A673 (cell line): ENCODE measurements at regions not wholly inside any gene's neighbourhood (a gene's known extent, or its start where the extent isn't known, plus 50 kb on each side); places are given as distances from the start of the nearest gene placed in this dataset.

ENCODE experiments used
- BruUV-seq: library from RNA; stranded (reverse); fragments of 400-500 nt; replicated peaks from 2 replicates; lab custom pipeline; 2021; lab: Mats Ljungman, UMichigan
- CTCF ChIA-PET: fragments of 300-600 bp; sonication (Branson Sonifier 250); formaldehyde crosslinking; loops from one replicate; lab custom pipeline; 2022; ENCODE audit warnings: antibody characterized with exemption; lab: Charles Lee
- POLR2A ChIA-PET: fragments of 300-600 bp; sonication (Branson Sonifier 250); formaldehyde crosslinking; loops from one replicate; lab custom pipeline; 2022; ENCODE audit warnings: antibody characterized with exemption; ENCODE audit not compliant: low non-redundant PET; lab: Charles Lee
- DNase-seq: peaks from one replicate; pipeline ENCODE4 v3.0.0-alpha.2; 2015; ENCODE audit warnings: low spot score
- H3K27ac ChIP-seq: fragments of 200-600 bp; sonication (generic); 2 replicates; pipeline ENCODE4 v1.5.1; 2016; ENCODE audit warnings: mixed run types, low read depth, mild to moderate bottlenecking, mixed read lengths, antibody characterized with exemption, low read length; ENCODE audit not compliant: poor library complexity, severe bottlenecking
- H3K27me3 ChIP-seq: fragments of 200-600 bp; sonication (generic); replicated peaks from 2 replicates; pipeline ENCODE4 v1.6.1; 2017; ENCODE audit warnings: mixed run types, low read depth, mild to moderate bottlenecking, mixed read lengths, antibody characterized with exemption, low read length; ENCODE audit not compliant: insufficient read depth, poor library complexity
- H3K36me3 ChIP-seq: fragments of 200-600 bp; sonication (generic); 2 replicates; pipeline ENCODE4 v1.6.1; 2016; ENCODE audit warnings: mixed run types, mild to moderate bottlenecking, mixed read lengths, antibody characterized with exemption, low read length; ENCODE audit not compliant: insufficient read depth, poor library complexity, severe bottlenecking
- H3K4me1 ChIP-seq: fragments of 200-600 bp; sonication (generic); 2 replicates; pipeline ENCODE4 v1.6.1; 2017; ENCODE audit warnings: mixed run types, mild to moderate bottlenecking, mixed read lengths, antibody characterized with exemption, low read length; ENCODE audit not compliant: insufficient read depth, poor library complexity, severe bottlenecking
- H3K4me3 ChIP-seq: fragments of 200-600 bp; sonication (generic); 2 replicates; pipeline ENCODE4 v1.5.1; 2016; ENCODE audit warnings: low read depth, mixed run types, mild to moderate bottlenecking, mixed read lengths, low read length; ENCODE audit not compliant: poor library complexity, severe bottlenecking
- H3K9me3 ChIP-seq: fragments of 200-600 bp; sonication (generic); 2 replicates; pipeline ENCODE4 v1.6.1; 2016; ENCODE audit warnings: mixed run types, low read depth, mild to moderate bottlenecking, mixed read lengths, antibody characterized with exemption, low read length; ENCODE audit not compliant: poor library complexity, severe bottlenecking
- CTCF ChIP-seq: fragments of 300-800, 200-600 bp; sonication (generic); conservative IDR thresholded peaks from 2 replicates; pipeline ENCODE4 v1.5.1; 2017; ENCODE audit warnings: low read depth, mild to moderate bottlenecking, antibody characterized with exemption, low read length, moderate library complexity, mixed read lengths
- EZH2 ChIP-seq: fragments of 200-600 bp; sonication (generic); IDR thresholded peaks from 2 replicates; pipeline ENCODE4 v1.6.1; 2017; ENCODE audit warnings: borderline replicate concordance, low read depth, mild to moderate bottlenecking, mixed read lengths, antibody characterized with exemption, low read length; ENCODE audit not compliant: poor library complexity, severe bottlenecking
- intact Hi-C: fragments of 100-400 bp; cut with micrococcal nuclease; formaldehyde crosslinking; loops from one replicate; pipeline ENCODE4 v1.10.0; 2022; ENCODE audit not compliant: unreplicated experiment

GRCh38 chr7:18081617-18082016 lies 54.0 kb upstream of the PRPS1L1 start:
- BruUV-seq, result no TSS peak
- H3K36me3 ChIP-seq, result no peaks in the 10 kb centered on the region
- peaks cover 3% of the 10 kb centered on the region for H3K4me1 ChIP-seq
- peaks cover 9% of the 10 kb centered on the region for H3K27me3 ChIP-seq
- no peak overlapping the region for H3K27ac ChIP-seq
- no peaks in the 10 kb centered on the region for H3K9me3 ChIP-seq
- no peak for DNase-seq
- no peak overlapping the region for H3K4me3 ChIP-seq
- intact Hi-C loops, result no loop called here
- CTCF ChIA-PET, result no interaction called here
- TF ChIP-seq EZH2 (no peak), CTCF (no peak)
- POLR2A ChIA-PET, result no interaction called here

- TF ChIP-seq CTCF (no peak), EZH2 (no peak)
- no peak for DNase-seq
- no TSS peak for BruUV-seq
- Histone ChIP-seq H3K4me1 (peaks cover 3% of the 10 kb centered on the region), H3K4me3 (no peak overlapping the region), H3K27ac (no peak overlapping the region), H3K9me3 (no peaks in the 10 kb centered on the region), H3K36me3 (no peaks in the 10 kb centered on the region), H3K27me3 (peaks cover 12% of the 10 kb centered on the region)
- CTCF ChIA-PET, result no interaction called here
- POLR2A ChIA-PET, result no interaction called here
- intact Hi-C loops, result no loop called here
These were observed 54.5 kb upstream of the PRPS1L1 start for GRCh38 chr7:18082169-18082568.

- TF ChIP-seq CTCF (no peak), EZH2 (no peak)
- ChIA-PET CTCF (no interaction called here), POLR2A (no interaction called here)
- intact Hi-C loops, result no loop called here
- no peaks in the 10 kb centered on the region for H3K9me3 ChIP-seq
- H3K4me3 ChIP-seq, result peak overlapping the region; percentile 49
- no peak overlapping the region for H3K27ac ChIP-seq
- DNase-seq, result no peak
- peaks cover 43% of the 10 kb centered on the region for H3K27me3 ChIP-seq
- no peaks in the 10 kb centered on the region for H3K36me3 ChIP-seq
- H3K4me1 ChIP-seq, result peaks cover 3% of the 10 kb centered on the region
- BruUV-seq, result no TSS peak
These were observed 58.7 kb upstream of the PRPS1L1 start for GRCh38 chr7:18086165-18087025.
